ENCODE measurements at regions not wholly inside any gene's neighbourhood (a gene's known extent, or its start where the extent isn't known, plus 50 kb on each side); places are given as distances from the start of the nearest gene placed in this dataset.

- Histone ChIP-seq H3K23me2 (ENCODE audit: insufficient read length, low read depth, low read length, poor library complexity, severe bottlenecking) (no peaks in the 10 kb centered on the region), H3K79me2 (ENCODE audit: insufficient read depth, low read length) (no peaks in the 10 kb centered on the region), H2AFZ (ENCODE audit: low read length) (no peak overlapping the region), H4K5ac (ENCODE audit: insufficient read length, low read depth, low read length) (no peak overlapping the region), H4K91ac (ENCODE audit: insufficient read length, low read depth, low read length) (no peak overlapping the region), H2BK20ac (ENCODE audit: low read depth, low read length, poor library complexity, severe bottlenecking) (no peak overlapping the region), H3K9ac (ENCODE audit: extremely low read depth, insufficient read length, low read length) (no peak overlapping the region), H3K4ac (ENCODE audit: low read depth, low read length) (no peak overlapping the region), H4K20me1 (ENCODE audit: control insufficient read depth, insufficient read depth, insufficient read length) (no peaks in the 10 kb centered on the region), H3T11ph (ENCODE audit: low read length) (no peak overlapping the region), H3K14ac (ENCODE audit: insufficient read depth, low read length) (no peak overlapping the region), H2BK120ac (ENCODE audit: low read depth, low read length, poor library complexity, severe bottlenecking) (no peak overlapping the region), H3K56ac (ENCODE audit: insufficient read length, low read depth, low read length) (no peak overlapping the region), H3K27ac (ENCODE audit: insufficient read length, low read depth, low read length) (no peak overlapping the region), H3K79me1 (ENCODE audit: insufficient read depth, low read depth, low read length, poor library complexity, severe bottlenecking) (no peaks in the 10 kb centered on the region), H3K18ac (ENCODE audit: insufficient read length, low read depth, low read length) (no peak overlapping the region), H2BK12ac (ENCODE audit: insufficient read length, low read depth, low read length) (no peak overlapping the region), H3K4me2 (ENCODE audit: insufficient read depth, insufficient read length, low read length) (no peak overlapping the region), H3K27me3 (ENCODE audit: insufficient read depth, low read length) (no peaks in the 10 kb centered on the region), H3K4me1 (ENCODE audit: insufficient read depth, low read length) (peaks cover 3% of the 10 kb centered on the region; the same call in 1 of the 2 replicates), H2BK15ac (ENCODE audit: low read depth, low read length) (no peak overlapping the region), H4K8ac (replicated peaks; ENCODE audit: insufficient read length, low read depth, low read length) (no peak overlapping the region), H2BK5ac (ENCODE audit: insufficient read length, low read length) (no peak overlapping the region), H2AK5ac (ENCODE audit: insufficient read length, low read length) (no peak overlapping the region), H3K9me3 (ENCODE audit: control insufficient read depth, low read depth, low read length) (no peaks in the 10 kb centered on the region), H3K23ac (ENCODE audit: insufficient read length, low read depth, low read length) (no peak overlapping the region)
- no peak for DNase-seq
- Mint-ChIP-seq H3K36me3 (ENCODE audit: insufficient read depth in 1 of 3, low read depth in 3 of 3) (peaks cover 10 to 18% (median 13%) of the 10 kb centered on the region in 3 experiments; a peak in 6 of 7 replicates), H3K4me1 (peaks cover 4 to 15% of the 10 kb centered on the region in 2 experiments), H3K27me3 (ENCODE audit: low read depth) (no peaks in the 10 kb centered on the region), H3K27ac (no peak overlapping the region), H3K4me3 (no peak overlapping the region), H3K9me3 (peaks cover 8% of the 10 kb centered on the region in 2 experiments; a peak in 4 of 5 replicates)
- WGBS (ENCODE audit: extremely low coverage, insufficient read length, low lambda C conversion rate) = no CpG with 5 or more reads among the region's 1 CpG
- no peak for TF ChIP-seq CTCF (conservative IDR thresholded peaks at IDR 0.05)
Measured at GRCh38 chr2:223652122-223652521, 50.0 kb upstream of the SCG2 start.

Data from H9 (cell line).